ENCODE measurements at regions not wholly inside any gene's neighbourhood (a gene's known extent, or its start where the extent isn't known, plus 50 kb on each side); places are given as distances from the start of the nearest gene placed in this dataset.

GRCh38 chr5:143892908-143893307, 80.9 kb downstream of the HMHB1 start (continued):
- TF ChIP-seq POU6F1 (CRISPR knock-in tag; IDR thresholded peaks at IDR 0.05; ENCODE audit: borderline replicate concordance, low read depth) (no peak), TCF4 (CRISPR knock-in tag; IDR thresholded peaks at IDR 0.05; ENCODE audit: borderline replicate concordance) (no peak)

GRCh38 chr5:143893638-143894037, 81.7 kb downstream of the HMHB1 start:
- TF ChIP-seq ZNF70 (CRISPR knock-in tag; IDR thresholded peaks at IDR 0.05) (no peak), TSHZ2 (CRISPR knock-in tag; IDR thresholded peaks at IDR 0.05) (no peak), CSRNP3 (CRISPR knock-in tag; IDR thresholded peaks at IDR 0.05) (no peak), ISL1 (CRISPR knock-in tag; IDR thresholded peaks at IDR 0.05) (no peak), ZFP30 (CRISPR knock-in tag; IDR thresholded peaks at IDR 0.05) (no peak), TCF4 (CRISPR knock-in tag; IDR thresholded peaks at IDR 0.05; ENCODE audit: borderline replicate concordance) (no peak), ZC3H10 (CRISPR knock-in tag; IDR thresholded peaks at IDR 0.05) (no peak)
- no peak for ATAC-seq

GRCh38 chr5:143896516-143896915, 84.6 kb downstream of the HMHB1 start:
- ATAC-seq, result peak; percentile 18
- TF ChIP-seq OSR1 (CRISPR knock-in tag; IDR thresholded peaks at IDR 0.05) (no peak), CSDC2 (CRISPR knock-in tag; IDR thresholded peaks at IDR 0.05) (no peak), PPARA (CRISPR knock-in tag; IDR thresholded peaks at IDR 0.05; ENCODE audit: borderline replicate concordance) (no peak), ARNTL (CRISPR knock-in tag; IDR thresholded peaks at IDR 0.05; ENCODE audit: borderline replicate concordance, low read depth) (no peak), ZNF8 (CRISPR knock-in tag; IDR thresholded peaks at IDR 0.05) (no peak), BACH2 (CRISPR knock-in tag; IDR thresholded peaks at IDR 0.05; ENCODE audit: borderline replicate concordance) (no peak), PATZ1 (CRISPR knock-in tag; IDR thresholded peaks at IDR 0.05; ENCODE audit: borderline replicate concordance) (no peak), ZC3H10 (CRISPR knock-in tag; IDR thresholded peaks at IDR 0.05) (no peak)

GRCh38 chr5:143896966-143897365, 85.0 kb downstream of the HMHB1 start:
- TF ChIP-seq ARNTL (CRISPR knock-in tag; IDR thresholded peaks at IDR 0.05; ENCODE audit: borderline replicate concordance, low read depth) (no peak), CSDC2 (CRISPR knock-in tag; IDR thresholded peaks at IDR 0.05) (no peak)
- peak; percentile 85 for ATAC-seq

- ATAC-seq, result no peak
- TF ChIP-seq GLIS3 (CRISPR knock-in tag; IDR thresholded peaks at IDR 0.05) (no peak), CSDC2 (CRISPR knock-in tag; IDR thresholded peaks at IDR 0.05) (no peak), ESRRG (CRISPR knock-in tag; IDR thresholded peaks at IDR 0.05) (no peak), ARNTL (CRISPR knock-in tag; IDR thresholded peaks at IDR 0.05; ENCODE audit: borderline replicate concordance, low read depth) (no peak), TSHZ2 (CRISPR knock-in tag; IDR thresholded peaks at IDR 0.05) (no peak), BACH2 (CRISPR knock-in tag; IDR thresholded peaks at IDR 0.05; ENCODE audit: borderline replicate concordance) (no peak), PPARA (CRISPR knock-in tag; IDR thresholded peaks at IDR 0.05; ENCODE audit: borderline replicate concordance) (no peak), TCF4 (CRISPR knock-in tag; IDR thresholded peaks at IDR 0.05; ENCODE audit: borderline replicate concordance) (no peak), ISL1 (CRISPR knock-in tag; IDR thresholded peaks at IDR 0.05) (no peak), ZNF565 (CRISPR knock-in tag; conservative IDR thresholded peaks at IDR 0.05; ENCODE audit: low read depth) (no peak), ZNF8 (CRISPR knock-in tag; IDR thresholded peaks at IDR 0.05) (no peak), CREB5 (CRISPR knock-in tag; IDR thresholded peaks at IDR 0.05; ENCODE audit: low read depth) (no peak), RARB (CRISPR knock-in tag; IDR thresholded peaks at IDR 0.05) (no peak), TOX (CRISPR knock-in tag; IDR thresholded peaks at IDR 0.05; ENCODE audit: borderline replicate concordance) (no peak)
Observed at GRCh38 chr5:143898381-143898780, 86.4 kb downstream of the HMHB1 start.
